Activated CD8-positive, alpha-beta T cell treated with anti-CD3 and anti-CD28 coated beads, Interleukin-2, amount 10 ng/mL, durations not matched to agents 7 days and 5 days (primary cell): ENCODE measurements at regions not wholly inside any gene's neighbourhood (a gene's known extent, or its start where the extent isn't known, plus 50 kb on each side); places are given as distances from the start of the nearest gene placed in this dataset.
"Not testable (repeated sequence)": the region's sequence is repeated elsewhere in the genome, so short reads cannot be mapped to it uniquely, and the experiment has no call there.

Source experiments
- ATAC-seq: fragments of 150-1000 bp; cut with Tn5 transposase; one replicate; pipeline ENCODE4 v1.10.0; 2021; ENCODE audit warnings: moderate library complexity
- CTCF ChIA-PET: fragments of 350-600 bp; sonication (Branson Sonifier 250); formaldehyde crosslinking; loops from one replicate; lab custom pipeline; 2021; ENCODE audit warnings: antibody characterized with exemption; lab: Charles Lee
- POLR2A ChIA-PET: fragments of 350-600 bp; sonication (Branson Sonifier 250); formaldehyde crosslinking; loops from one replicate; lab custom pipeline; 2021; ENCODE audit warnings: antibody characterized with exemption; lab: Charles Lee
- DNase-seq: peaks from one replicate; pipeline ENCODE4 v3.0.0-alpha.2; 2020
- H3K27ac Mint-ChIP-seq: one replicate; pipeline ENCODE4 v1.8.0; 2021; ENCODE audit warnings: mild to moderate bottlenecking, mixed read lengths
- H3K27me3 Mint-ChIP-seq: one replicate; pipeline ENCODE4 v1.8.0; 2021; ENCODE audit warnings: low read depth, mixed read lengths
- H3K36me3 Mint-ChIP-seq: one replicate; pipeline ENCODE4 v1.8.0; 2021; ENCODE audit warnings: low read depth, mixed read lengths
- H3K4me1 Mint-ChIP-seq: one replicate; pipeline ENCODE4 v1.8.0; 2021; ENCODE audit warnings: low read depth, mixed read lengths
- H3K4me3 Mint-ChIP-seq: one replicate; pipeline ENCODE4 v1.8.0; 2021; ENCODE audit warnings: mild to moderate bottlenecking, mixed read lengths
- H3K9me3 Mint-ChIP-seq: one replicate; pipeline ENCODE4 v1.8.0; 2022; ENCODE audit warnings: mixed read lengths; ENCODE audit not compliant: insufficient read depth

- CTCF ChIA-PET, result no interaction called here
- no peaks in the 10 kb centered on the region for H3K9me3 Mint-ChIP-seq
Measured at GRCh38 chrY:12360496-12360895, 340.5 kb upstream of the USP9Y start.

GRCh38 chrY:12365311-12365910, 335.6 kb upstream of the USP9Y start:
- Mint-ChIP-seq H3K4me3 (no peak overlapping the region), H3K27ac (no peak overlapping the region), H3K4me1 (no peaks in the 10 kb centered on the region), H3K9me3 (no peaks in the 10 kb centered on the region), H3K36me3 (no peaks in the 10 kb centered on the region), H3K27me3 (no peaks in the 10 kb centered on the region)
- ChIA-PET POLR2A (no interaction called here), CTCF (no interaction called here)
- DNase-seq (no peak), ATAC-seq (no peak)

More at GRCh38 chrY:12360496-12360895, 340.5 kb upstream of the USP9Y start:
- H3K27ac Mint-ChIP-seq, result no peak overlapping the region
- ATAC-seq (no peak), DNase-seq (no peak)
- H3K36me3 Mint-ChIP-seq, result no peaks in the 10 kb centered on the region
- no peaks in the 10 kb centered on the region for H3K4me1 Mint-ChIP-seq
- POLR2A ChIA-PET, result no interaction called here
- no peak overlapping the region for H3K4me3 Mint-ChIP-seq
- H3K27me3 Mint-ChIP-seq, result no peaks in the 10 kb centered on the region

DNA sequence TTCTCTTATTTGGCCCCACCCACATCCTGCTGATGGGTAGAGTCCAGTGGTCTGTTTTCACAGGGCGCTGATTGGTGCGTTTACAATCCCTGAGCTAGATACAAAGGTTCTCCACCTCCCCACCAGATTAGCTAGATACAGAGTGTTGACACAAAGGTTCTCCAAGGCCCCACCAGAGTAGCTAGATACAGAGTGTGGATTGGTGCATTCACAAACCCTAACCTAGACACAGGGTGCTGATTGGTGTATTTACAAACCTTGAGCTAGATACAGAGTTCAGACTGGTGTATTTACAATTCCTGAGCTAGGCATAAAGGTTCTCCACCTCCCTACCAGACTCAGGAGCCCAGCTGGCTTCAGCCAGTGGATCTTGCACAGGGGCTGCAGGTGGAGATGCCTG, 326.4 kb upstream of the USP9Y start:
- H3K36me3 Mint-ChIP-seq, ATAC-seq, H3K9me3 Mint-ChIP-seq, POLR2A ChIA-PET, CTCF ChIA-PET, H3K27me3 Mint-ChIP-seq, H3K4me3 Mint-ChIP-seq, H3K27ac Mint-ChIP-seq, DNase-seq, H3K4me1 Mint-ChIP-seq: not testable (repeated sequence)

- CTCF ChIA-PET, H3K4me1 Mint-ChIP-seq, H3K27me3 Mint-ChIP-seq, H3K27ac Mint-ChIP-seq, H3K4me3 Mint-ChIP-seq, DNase-seq, ATAC-seq, POLR2A ChIA-PET, H3K36me3 Mint-ChIP-seq, H3K9me3 Mint-ChIP-seq: not testable (repeated sequence)
Measured at GRCh38 chrY:12391655-12392559, 309.1 kb upstream of the USP9Y start.

- Mint-ChIP-seq H3K36me3 (no peaks in the 10 kb centered on the region), H3K4me1 (no peaks in the 10 kb centered on the region), H3K9me3 (no peaks in the 10 kb centered on the region), H3K27me3 (no peaks in the 10 kb centered on the region), H3K27ac (no peak overlapping the region), H3K4me3 (no peak overlapping the region)
- ATAC-seq, result no peak
- DNase-seq, result no peak
- CTCF ChIA-PET, result no interaction called here
- POLR2A ChIA-PET, result no interaction called here
Measured at GRCh38 chrY:12393190-12393589, 307.8 kb upstream of the USP9Y start.

- H3K36me3 Mint-ChIP-seq, H3K27me3 Mint-ChIP-seq, CTCF ChIA-PET, H3K9me3 Mint-ChIP-seq, H3K4me3 Mint-ChIP-seq, POLR2A ChIA-PET, ATAC-seq, DNase-seq, H3K4me1 Mint-ChIP-seq, H3K27ac Mint-ChIP-seq: not testable (repeated sequence)
Measured at GRCh38 chrY:12395381-12396120, 305.5 kb upstream of the USP9Y start.

- Mint-ChIP-seq H3K4me3 (no peak overlapping the region), H3K27ac (no peak overlapping the region), H3K36me3 (no peaks in the 10 kb centered on the region), H3K27me3 (no peaks in the 10 kb centered on the region), H3K9me3 (no peaks in the 10 kb centered on the region), H3K4me1 (no peaks in the 10 kb centered on the region)
- POLR2A ChIA-PET, result no interaction called here
- ATAC-seq, result no peak
- no peak for DNase-seq
- CTCF ChIA-PET, result no interaction called here
Measured at GRCh38 chrY:12403916-12404315, 297.1 kb upstream of the USP9Y start.

GRCh38 chrY:12408236-12408635, 292.8 kb upstream of the USP9Y start:
- Mint-ChIP-seq H3K27me3 (no peaks in the 10 kb centered on the region), H3K27ac (no peak overlapping the region), H3K4me3 (no peak overlapping the region), H3K36me3 (no peaks in the 10 kb centered on the region), H3K9me3 (no peaks in the 10 kb centered on the region), H3K4me1 (peaks cover 9% of the 10 kb centered on the region)
- ATAC-seq, result no peak
- DNase-seq, result no peak
- ChIA-PET POLR2A (no interaction called here), CTCF (no interaction called here)

GRCh38 chrY:12410696-12411095, 290.3 kb upstream of the USP9Y start:
- Mint-ChIP-seq H3K27ac (no peak overlapping the region), H3K9me3 (no peaks in the 10 kb centered on the region), H3K36me3 (peaks cover 3% of the 10 kb centered on the region), H3K4me1 (peaks cover 17% of the 10 kb centered on the region), H3K27me3 (no peaks in the 10 kb centered on the region), H3K4me3 (no peak overlapping the region)
- ATAC-seq, result no peak
- CTCF ChIA-PET, result no interaction called here
- POLR2A ChIA-PET, result no interaction called here
- DNase-seq, result no peak

DNA sequence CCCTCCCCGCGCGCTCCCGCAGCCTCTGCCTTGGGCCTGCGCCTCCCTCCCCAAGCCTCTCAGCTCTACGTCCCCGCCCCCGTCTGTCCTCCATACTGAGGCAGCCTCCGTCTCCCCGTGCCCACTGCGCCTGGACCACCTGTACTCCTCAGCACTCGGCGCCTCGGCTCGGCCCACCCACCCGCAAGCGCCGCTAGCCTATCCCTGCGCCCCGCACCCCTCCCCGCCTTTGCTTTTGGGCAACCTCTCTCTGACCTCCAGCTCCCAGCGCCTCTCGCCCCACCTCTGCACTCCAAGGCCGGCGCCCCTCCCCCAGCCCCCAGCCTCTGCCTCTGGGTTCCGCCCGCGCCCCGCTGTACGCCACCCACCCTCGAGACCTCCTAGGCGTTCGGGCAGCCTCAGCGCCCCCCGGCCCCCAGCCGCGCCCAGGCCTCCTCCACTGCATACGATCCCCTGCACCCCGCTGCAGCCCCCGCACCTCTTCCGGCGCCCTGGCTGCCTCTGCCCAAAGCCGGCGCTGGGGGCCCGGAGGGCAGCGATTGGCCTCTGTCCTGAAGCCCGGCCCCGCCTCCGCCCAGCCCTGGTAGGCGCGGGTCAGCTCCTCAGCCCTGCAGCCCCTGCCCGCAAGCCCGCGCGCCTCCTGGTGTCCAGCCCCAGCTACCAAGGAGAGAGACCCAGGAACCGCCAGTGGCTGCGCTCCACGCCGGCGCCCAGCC, 279.8 kb upstream of the USP9Y start:
- ChIA-PET POLR2A (no interaction called here), CTCF (no interaction called here)
- peak; percentile 49 for ATAC-seq
- H3K9me3 Mint-ChIP-seq, result no peaks in the 10 kb centered on the region
- H3K36me3 Mint-ChIP-seq, result no peaks in the 10 kb centered on the region
- H3K4me1 Mint-ChIP-seq, result peaks cover 21% of the 10 kb centered on the region
- H3K27me3 Mint-ChIP-seq, result peaks cover 3% of the 10 kb centered on the region
- peak overlapping the region; percentile 36 for H3K4me3 Mint-ChIP-seq
- DNase-seq, result peak; percentile 21
- H3K27ac Mint-ChIP-seq, result no peak overlapping the region

DNA sequence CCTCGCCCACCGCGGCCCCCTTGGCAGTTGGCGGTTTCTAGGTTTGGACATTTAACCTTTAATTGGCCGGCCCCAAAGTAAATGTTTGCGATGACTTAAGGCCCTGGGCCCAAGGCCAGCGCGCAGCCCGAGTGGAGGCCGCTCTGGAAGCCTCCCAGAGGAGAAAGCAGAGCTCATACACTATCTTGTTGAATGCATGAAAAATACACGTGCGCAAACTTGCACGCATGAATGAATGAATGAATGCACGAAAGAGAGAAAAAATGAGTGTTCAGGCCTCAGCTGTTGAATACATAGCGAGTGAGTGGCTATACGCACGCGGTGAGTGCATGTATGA, 279.3 kb upstream of the USP9Y start:
- Mint-ChIP-seq H3K4me3 (peak overlapping the region; percentile 36), H3K27me3 (peaks cover 3% of the 10 kb centered on the region), H3K36me3 (no peaks in the 10 kb centered on the region), H3K4me1 (peaks cover 16% of the 10 kb centered on the region), H3K9me3 (no peaks in the 10 kb centered on the region), H3K27ac (no peak overlapping the region)
- no peak for DNase-seq
- POLR2A ChIA-PET, result no interaction called here
- ATAC-seq, result no peak
- CTCF ChIA-PET, result no interaction called here

DNA sequence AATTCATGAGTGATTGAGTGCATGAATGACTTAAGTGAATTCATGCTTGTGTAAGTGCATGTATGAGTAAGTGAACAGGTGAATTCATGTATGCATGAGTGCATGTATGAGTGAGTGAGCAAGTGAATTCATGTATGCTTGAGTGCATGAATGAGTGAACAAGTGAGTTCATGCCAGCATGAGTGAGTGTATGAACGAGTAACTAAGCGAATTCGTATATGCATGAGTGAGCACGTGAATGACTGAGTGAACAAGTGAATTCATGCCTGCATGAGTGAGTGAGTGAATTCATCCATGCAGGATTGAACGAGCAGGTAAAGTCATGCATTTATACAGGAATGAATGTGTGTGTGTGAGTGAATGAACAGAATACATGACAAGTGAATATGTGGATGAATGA, 278.5 kb upstream of the USP9Y start:
- no peak for ATAC-seq
- Mint-ChIP-seq H3K27ac (no peak overlapping the region), H3K27me3 (peaks cover 3% of the 10 kb centered on the region), H3K4me1 (peaks cover 10% of the 10 kb centered on the region), H3K9me3 (no peaks in the 10 kb centered on the region), H3K36me3 (no peaks in the 10 kb centered on the region), H3K4me3 (no peak overlapping the region)
- no peak for DNase-seq
- ChIA-PET POLR2A (no interaction called here), CTCF (no interaction called here)
